Hematopoietic multipotent progenitor cell (in vitro differentiated cells): ENCODE measurements at regions not wholly inside any gene's neighbourhood (a gene's known extent, or its start where the extent isn't known, plus 50 kb on each side); places are given as distances from the start of the nearest gene placed in this dataset.
A peak's percentile ranks its signal among the peaks of the same experiment; 100 is the strongest.
"Not testable (repeated sequence)": the region's sequence is repeated elsewhere in the genome, so short reads cannot be mapped to it uniquely, and the experiment has no call there.

Source experiments
- DNase-seq, 3 donors: peaks; one replicate each; pipeline ENCODE4 v3.0.0-alpha.2; 2011 to 2015; ENCODE audit warnings: low read depth in 2 of 3, low spot score in 2 of 3

DNA sequence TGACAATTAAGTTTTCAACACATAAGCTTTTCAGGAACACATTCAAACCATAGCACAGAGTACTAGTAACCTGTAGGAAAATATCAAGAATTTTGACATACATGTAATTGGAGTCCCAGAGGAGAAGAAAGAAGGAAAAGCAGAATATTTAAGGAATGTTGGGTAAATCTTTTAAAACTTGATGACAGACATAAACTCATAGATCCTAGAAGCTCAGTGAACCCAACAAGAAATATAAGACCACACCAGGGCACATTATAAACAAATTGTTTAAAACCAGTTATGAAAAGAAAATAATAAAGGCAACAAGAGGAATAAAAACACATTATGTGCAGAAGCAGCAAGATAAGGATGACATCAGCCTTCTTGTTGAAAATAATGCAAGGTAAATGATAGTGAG lies 151.5 kb upstream of the ATXN1 start:
- DNase-seq = no peak

DNA sequence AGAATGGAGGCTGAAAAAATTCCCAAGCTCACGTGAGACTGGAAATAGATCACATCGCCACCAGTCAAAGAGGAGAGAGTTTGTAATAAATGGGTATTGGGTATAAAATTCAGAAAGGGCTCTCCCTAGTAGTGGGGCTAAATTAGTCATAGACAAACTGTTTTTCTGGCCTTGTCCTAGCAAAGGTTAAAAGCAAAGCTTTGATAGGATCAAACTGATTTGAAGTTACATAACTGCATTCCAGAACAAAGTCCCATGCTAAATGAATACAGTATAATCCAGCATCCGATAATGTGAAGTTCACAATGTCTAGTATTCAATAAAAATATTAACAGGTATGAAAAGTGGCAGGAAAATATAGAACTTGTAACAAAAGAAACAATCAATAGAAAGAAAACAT lies 149.8 kb upstream of the ATXN1 start:
- DNase-seq = no peak

DNA sequence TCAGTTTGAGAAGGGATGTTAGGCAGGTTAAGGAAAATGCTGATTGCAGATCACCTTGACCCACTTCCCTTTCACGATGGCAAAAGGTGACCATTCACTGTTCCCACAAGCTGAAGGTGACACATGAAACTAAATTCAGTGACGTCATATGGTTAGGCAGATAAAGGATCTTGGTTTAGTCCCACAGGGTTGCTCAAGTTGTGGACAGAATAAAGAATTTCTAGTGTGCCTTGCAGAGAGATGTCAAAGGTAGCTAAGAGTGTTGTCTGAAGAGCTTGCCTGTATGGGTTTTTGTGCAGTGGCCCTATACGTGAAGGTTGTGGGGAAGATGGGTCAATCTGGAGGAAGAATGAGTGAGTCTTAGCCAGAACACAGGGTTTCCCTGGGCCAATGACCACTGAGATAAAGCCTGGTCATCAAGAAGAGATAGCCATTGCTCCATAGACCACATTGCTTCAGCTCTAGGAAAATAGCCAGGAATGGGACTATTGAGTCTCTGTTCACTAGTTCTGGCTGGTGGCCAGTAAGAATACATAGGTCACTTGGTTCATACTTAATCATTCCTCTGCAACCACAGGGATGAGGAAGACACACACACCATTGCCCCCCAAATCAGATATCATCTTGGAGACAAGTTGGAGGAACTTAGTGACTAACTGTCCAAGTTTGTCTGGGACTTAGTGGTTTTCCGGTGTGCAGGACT lies 148.5 kb upstream of the ATXN1 start:
- DNase-seq = no peak

DNA sequence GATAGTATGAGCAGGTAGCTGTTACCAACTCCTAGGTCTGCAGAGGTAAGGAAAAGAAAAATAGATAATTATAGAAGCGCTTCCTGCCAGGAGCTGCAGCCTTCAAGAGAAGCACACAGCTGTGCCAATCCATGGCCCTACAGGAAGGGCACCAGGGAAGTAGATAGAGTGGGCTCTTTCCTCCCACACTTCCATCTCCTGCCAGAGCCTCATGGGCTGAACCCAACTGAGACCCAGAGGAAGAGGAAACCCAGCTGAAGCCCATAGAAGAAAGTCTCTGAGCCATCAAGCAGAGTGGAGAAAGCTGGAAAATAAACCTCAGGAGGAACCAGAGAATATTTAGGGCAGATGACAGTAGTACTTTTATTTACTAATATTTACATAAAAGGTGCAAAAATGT lies 146.7 kb upstream of the ATXN1 start:
- DNase-seq = no peak

DNA sequence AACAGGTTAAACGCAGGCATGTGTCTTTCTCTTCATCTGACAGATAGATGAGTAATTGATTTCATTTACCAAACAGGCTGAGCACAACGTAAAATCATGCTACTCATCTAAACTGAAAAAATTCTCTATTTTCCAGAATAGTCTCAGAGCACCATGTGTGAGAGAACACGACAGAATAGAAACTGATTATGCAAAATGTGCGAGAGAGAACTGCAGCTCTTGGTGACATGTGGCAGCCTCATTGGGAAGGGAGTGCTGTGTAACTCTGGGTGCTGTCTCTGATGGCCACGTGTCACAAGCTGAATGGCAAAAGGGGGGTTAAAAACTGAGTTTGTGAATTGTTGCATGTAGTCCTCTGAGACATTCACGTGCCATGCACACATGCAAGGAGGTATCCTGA lies 143.7 kb upstream of the ATXN1 start:
- no peak for DNase-seq

DNA sequence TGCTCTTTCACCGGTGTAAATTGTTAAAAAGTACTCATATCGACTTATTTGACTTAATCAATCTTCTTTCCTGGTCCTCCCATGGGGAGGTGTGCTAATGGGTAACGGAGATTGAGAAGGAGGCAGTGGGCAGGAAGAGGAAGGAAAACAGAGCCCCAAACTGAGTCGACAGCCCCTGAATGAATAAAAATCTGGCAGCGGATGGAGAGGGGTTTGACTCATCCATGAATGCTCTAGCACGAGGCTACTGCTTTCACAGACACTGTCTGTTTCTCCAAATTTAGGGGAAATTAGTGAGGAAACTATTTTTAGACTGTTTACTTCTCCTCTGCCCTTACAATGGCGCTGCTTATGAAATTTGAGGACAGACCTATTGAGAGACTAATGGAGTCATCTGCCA lies 142.2 kb upstream of the ATXN1 start:
- DNase-seq = no peak

DNA sequence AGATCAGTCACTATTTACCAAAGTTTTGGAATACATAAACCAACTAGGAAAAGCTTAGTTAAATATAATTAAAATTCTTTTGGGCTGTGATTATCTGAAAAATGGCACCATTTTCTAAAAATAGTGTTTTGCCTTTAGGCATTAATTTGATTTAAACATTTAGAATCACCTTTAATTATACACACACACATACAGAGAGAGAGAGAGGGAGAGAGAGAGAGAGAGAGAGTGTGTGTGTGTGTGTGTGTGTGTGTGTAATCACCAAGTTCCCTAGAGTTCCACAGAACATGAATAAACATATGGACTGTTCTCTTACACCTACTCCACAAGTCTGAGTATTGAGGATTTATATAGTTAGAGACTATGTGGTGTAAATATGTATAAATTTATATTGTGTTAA lies 141.2 kb upstream of the ATXN1 start:
- no peak for DNase-seq

DNA sequence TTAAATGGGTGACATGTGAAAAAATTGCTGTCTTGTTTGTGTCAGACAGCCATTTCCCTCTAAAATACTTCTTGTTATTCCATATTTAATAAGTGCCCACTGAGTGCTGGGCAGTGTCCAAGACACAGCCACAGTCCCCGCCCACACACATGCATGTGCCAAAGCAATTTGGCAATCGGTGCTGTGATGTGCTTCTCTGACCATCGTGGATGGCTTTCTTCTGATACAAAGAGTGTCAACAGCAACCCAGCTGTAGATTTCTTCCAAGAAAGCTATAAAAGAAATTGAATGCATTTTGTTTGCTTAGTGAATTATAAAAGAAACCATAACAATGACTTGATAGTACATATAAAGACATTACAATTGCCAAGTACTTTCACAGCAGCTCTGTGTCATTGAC lies 140.5 kb upstream of the ATXN1 start:
- no peak for DNase-seq

DNA sequence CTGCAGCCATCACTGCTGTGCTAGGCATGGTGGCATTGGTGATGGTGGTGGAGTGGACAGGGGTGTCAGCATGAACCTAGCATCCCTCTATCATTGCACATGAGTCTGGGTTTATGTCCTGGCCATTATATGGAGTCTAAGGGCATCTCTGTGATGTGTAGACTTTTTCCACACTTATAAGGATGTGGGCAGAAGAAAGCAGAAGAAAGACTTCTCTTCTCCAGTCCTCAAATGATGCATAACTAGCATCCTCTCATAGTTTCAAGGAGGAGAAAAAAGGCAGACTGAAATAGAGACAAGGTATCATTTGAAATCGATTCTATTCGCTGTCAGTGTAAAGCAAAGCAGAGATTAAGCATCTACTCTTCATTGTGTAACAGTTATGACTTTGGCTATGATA lies 140.0 kb upstream of the ATXN1 start:
- DNase-seq = no peak

DNA sequence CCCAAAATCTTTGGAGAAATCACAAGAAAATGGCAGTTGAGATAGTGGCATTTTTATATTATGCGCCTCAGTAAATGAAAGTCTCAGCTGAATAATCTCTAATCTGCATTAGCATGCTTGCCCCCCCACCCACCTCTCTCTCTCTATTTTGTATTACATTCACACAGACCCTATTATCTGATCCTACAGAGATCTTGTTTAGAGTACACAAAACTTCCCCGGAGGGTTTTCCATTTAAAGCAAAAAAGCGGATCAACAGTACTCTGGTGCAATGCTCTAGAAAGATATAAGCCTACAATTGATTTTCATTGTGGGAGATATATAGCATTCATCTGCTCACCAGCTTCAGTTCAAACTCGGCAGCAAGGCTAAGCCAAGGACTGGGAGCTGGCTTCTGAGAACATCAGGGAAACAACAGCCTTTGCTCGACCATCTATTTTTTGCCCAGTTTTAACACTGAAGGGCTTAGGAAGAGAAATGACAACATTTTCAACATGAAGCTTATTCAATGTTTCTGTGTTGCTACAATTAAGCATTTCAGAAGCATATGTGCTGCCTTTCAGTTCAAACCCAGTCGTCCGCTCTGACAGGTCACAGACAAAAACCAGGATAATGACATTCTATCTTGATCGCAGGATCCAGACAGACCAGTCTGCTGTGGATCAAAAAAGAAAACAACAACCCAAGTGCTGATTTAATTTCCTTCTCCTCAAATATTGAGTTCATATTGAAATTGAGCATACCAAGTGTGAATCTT lies 137.6 kb upstream of the ATXN1 start:
- DNase-seq = no peak

DNA sequence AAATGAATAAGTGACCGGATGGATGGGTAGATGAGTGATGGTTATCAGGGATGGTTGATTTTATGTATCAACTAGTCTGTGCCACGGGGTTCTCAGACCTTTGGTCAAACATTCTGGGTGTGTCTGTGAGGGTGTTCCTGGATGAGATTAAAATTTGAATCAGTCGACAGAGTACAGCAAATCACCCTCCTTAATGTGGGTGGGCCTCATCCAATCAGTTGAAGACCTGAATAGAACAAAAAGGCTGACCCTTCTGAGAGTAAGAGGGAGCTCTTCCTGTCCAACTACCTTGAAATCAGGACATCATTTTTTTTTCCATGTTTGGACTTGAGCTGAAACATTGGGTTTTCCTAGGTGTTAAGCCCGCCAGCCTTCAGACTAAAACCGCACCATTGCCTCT lies 136.4 kb upstream of the ATXN1 start:
- no peak for DNase-seq

DNA sequence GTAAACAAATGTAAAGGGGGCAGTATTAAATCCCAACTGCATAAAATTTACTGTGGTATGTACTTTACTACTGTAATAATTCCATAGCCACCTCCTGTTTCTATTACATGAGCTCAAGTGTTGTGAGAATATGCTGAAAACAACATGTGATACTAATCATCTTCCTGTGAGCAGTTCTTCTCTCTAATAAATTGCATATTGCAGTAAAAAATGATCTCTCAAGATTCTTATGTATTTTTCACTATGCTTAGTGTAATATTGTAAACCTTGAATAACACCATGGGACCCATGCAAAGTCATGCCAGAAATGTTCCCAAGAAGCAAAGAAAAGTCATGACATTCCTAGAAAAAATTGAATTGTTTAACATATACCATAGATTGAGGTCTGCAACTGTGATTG lies 133.0 kb upstream of the ATXN1 start:
- no peak for DNase-seq

DNA sequence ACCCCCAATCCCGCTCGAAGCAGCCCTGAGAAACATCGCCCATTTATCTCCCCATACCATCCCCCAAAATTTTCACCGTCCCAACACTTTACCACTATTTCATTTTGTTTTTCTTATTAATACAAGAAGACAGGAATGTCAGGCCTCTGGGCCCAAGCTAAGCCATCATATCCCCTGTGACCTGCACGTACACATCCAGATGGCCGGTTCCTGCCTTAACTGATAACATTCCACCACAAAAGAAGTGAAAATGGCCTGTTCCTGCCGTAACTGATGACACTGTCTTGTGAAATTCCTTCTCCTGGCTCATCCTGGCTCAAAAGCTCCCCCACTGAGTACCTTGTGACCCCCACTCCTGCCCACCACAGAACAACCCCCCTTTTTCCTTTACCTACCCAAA lies 129.8 kb upstream of the ATXN1 start:
- DNase-seq = not testable (repeated sequence)

DNA sequence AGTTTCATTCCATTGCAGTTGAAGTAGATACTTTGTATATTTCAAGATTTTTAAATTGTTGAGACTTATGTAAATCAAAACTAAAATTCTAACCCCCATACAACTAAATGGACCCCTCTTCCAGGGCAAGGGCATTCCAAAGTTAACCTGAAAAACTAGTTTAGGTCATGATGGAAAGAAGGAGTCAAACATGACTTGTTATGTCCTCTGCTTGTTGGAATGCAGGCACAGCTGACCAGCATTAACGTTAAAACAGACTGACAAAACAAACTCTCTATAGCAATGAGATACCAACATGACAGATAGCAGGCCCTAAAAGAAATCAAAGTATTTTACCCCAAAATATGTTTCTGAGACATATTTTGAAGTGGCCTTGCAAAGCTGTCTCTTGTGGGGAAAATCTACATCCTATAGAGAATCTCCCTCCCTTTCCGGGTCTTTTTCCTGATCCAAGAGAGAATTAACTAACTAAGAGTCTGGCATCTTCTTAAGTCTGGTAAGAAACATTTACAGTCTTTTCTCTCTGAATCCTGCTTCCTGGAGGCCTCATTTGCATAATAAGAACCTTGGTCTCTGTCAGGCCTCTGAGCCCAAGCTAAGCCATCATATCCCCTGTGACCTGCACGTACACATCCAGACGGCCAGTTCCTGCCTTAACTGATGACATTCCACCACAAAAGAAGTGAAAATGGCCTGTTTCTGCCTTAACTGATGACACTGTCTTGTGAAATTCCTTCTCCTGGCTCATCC lies 124.3 kb upstream of the ATXN1 start:
- no peak for DNase-seq

DNA sequence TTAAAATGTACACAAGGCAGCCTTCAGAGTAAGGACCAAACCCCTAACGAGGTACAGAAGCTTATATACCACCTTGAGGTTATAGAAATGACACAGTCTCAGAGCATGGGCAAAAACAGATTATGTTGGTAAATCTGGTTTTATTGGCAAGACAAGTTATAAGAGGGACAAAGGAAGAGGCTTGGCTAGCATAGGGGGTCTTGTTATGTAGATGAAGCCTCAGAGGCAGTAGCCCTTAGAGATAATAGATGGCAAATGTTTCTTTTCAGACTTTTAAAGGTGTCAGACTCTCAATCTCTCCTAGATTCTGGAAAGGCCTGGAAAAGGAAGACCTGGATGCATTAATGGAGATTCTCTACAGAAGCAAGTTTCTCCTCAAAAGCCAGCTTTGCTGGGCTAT lies 123.3 kb upstream of the ATXN1 start:
- DNase-seq = no peak

DNA sequence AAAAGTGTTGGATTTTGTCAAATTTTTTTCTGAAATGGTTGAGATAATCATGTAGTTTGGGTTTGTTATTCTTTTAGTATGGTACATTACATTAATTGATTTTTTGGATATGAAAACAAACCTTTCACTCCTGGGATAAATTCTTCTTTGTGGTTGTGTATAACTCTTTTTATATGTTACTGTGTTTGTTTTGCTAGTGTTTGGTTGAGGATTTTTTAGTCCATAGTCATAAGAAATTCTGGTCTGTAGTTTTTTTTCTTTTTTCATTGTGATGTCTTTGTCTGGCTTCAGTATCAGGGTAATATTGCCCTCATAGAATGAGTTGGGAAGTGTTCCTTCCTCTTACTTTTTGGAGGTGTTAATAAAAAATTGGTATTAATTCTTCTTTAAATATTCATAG lies 122.2 kb upstream of the ATXN1 start:
- DNase-seq = no peak

DNA sequence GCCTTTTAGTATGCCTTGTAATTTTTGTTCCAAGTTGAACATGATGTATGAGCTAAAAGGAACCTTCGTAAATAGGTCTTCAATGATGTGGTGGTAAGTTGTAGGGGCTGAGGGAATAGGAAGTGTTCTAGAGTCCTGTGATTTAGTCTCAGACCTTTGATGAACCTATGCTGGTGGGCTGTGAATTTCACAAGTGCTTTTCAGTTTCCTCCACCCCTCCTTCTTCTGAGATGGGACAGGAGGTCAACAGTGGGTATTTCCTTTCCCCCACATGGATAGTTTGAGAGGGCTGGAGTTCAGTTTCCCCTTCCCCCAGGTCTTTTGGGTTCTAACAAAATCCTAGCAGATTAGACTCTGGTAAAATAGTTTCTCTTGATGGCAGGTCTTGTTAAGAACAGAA lies 121.0 kb upstream of the ATXN1 start:
- no peak for DNase-seq

DNA sequence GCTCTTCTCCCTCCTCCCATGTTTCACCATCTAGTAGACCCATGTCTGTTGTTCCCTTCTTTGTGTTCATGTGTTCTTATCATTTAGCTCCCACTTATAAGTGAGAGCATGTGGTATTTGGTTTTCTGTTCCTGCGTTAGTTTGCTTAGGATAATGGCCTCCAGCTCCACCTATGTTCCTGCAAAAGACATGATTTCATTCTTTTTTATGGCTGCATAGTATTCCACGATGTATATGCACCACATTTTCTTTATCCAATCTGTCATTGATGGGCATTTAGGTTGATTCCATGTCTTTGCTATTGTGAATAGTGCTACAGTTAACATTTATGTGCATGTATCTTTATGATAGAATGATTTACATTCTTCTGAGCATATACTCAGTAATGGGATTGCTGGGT lies 115.6 kb upstream of the ATXN1 start:
- not testable (repeated sequence) for DNase-seq

DNA sequence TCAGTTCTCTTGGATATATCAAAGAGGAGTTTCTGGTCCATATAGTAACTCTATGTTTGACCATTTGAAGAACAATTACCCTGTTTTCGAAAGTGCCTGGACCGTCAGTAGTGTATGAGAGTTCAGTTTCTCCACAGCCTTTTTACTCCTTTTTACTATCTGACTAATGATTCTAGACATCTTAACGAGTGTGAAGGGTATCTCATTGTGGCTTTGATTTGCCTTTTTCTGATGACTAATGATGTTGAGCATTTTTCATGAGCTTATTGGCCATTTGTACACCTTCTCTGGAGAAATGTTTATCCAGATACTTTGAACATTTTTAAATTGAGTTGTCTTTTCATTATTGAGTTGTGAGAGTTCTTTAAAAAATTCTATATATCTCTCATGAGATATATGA lies 114.9 kb upstream of the ATXN1 start:
- no peak for DNase-seq

DNA sequence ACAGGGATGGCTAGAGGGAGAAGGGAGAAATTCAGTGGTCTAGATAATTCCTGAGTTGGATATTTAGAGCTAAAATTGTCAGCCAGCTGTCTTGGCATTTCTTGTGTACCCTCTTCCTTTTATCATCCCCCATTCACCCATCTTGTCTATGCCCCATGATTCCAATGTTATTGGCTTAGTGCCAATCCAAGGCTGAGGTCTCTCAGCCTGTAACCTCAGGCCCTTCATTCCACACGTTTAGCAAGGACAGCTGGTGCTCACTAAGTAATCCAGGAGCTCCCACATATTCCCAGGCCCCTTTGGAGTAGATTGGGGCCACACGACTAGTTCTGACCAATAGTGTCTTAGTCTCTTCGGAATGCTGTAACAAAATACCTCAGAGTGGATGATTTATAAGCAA lies 112.4 kb upstream of the ATXN1 start:
- DNase-seq = no peak

DNA sequence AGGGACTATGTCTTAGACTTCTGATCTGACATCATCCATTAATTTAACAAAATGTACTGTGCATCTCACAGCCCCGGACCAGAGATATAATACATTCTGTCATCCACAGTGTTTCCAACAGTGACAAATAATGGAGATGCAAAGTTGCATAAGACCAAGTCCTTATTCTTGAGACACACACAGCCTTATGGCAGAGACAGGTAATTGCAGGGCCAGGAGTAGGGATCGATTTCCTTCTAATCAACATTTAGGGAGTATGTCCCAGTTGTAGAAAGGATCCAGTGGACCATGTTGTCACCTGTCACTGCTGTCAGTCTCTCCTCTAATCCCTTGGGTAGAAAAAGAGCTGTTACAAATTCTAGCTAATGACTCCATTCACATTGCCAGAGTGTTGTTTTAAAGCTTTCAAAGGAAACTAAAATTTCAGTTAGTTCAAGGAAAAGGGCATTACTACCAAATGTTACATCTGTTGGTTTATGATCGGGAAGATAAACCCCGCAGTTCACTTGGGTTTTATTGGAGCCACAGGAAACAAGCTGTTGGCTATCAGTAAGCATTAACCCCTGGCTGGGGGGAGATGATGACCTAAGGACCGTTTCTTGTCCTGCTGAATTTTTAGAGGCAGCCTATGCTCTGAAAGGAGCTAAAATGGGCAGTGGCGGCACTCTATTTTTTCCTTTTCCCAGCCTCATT lies 111.4 kb upstream of the ATXN1 start:
- DNase-seq = peak in 1 of 3 donors; percentile 58
